RWPE1 (cell line): ENCODE measurements at regions not wholly inside any gene's neighbourhood (a gene's known extent, or its start where the extent isn't known, plus 50 kb on each side); places are given as distances from the start of the nearest gene placed in this dataset.

Source experiments
- CTCF ChIA-PET: fragments of 350-600 bp; sonication (Branson Sonifier 250); formaldehyde crosslinking; extraction: SDS; loops from one replicate; lab custom pipeline; 2021; lab: Yijun Ruan, JAX
- POLR2A ChIA-PET: fragments of 400-600 bp; formaldehyde crosslinking; extraction: SDS; loops from one replicate; lab custom pipeline; 2020; ENCODE audit warnings: antibody characterized with exemption; ENCODE audit not compliant: low non-redundant PET; lab: Yijun Ruan, JAX
- DNase-seq: peaks from one replicate; pipeline ENCODE4 v3.0.0; 2012; ENCODE audit warnings: low spot score
- H3K27ac ChIP-seq: fragments of 450-650 bp; 2 replicates; pipeline ENCODE4 v1.5.1; 2017
- CTCF ChIP-seq: fragments of 450-650 bp; conservative IDR thresholded peaks from 2 replicates; pipeline ENCODE4 v1.5.1; 2017; ENCODE audit warnings: low read depth, mild to moderate bottlenecking

GRCh38 chr12:107584563-107584962 is 101.0 kb upstream of the PWP1 start:
- ChIA-PET POLR2A (no interaction called here), CTCF (interaction anchor here (0.5 to 0.6 kb wide), 2 partner anchors 54 to 615 kb away, joined by 3 to 4 read pairs; no protein-coding TSS in a partner anchor)
- TF ChIP-seq CTCF = no peak
- no peak overlapping the region for H3K27ac ChIP-seq
- DNase-seq = no peak

GRCh38 chr12:107586256-107586970 is 99.2 kb upstream of the PWP1 start:
- TF ChIP-seq CTCF = no peak
- ChIA-PET POLR2A (no interaction called here), CTCF (no interaction called here)
- H3K27ac ChIP-seq = no peak overlapping the region
- no peak for DNase-seq

- ChIA-PET CTCF (no interaction called here), POLR2A (no interaction called here)
- no peak overlapping the region for H3K27ac ChIP-seq
- no peak for TF ChIP-seq CTCF
- DNase-seq = no peak
These were observed 95.2 kb upstream of the PWP1 start for GRCh38 chr12:107590413-107590812.

- TF ChIP-seq CTCF = no peak
- no peak for DNase-seq
- H3K27ac ChIP-seq = no peak overlapping the region
- ChIA-PET CTCF (no interaction called here), POLR2A (no interaction called here)
These were observed 94.7 kb upstream of the PWP1 start for GRCh38 chr12:107590814-107591375.

GRCh38 chr12:107593713-107594381 is 91.8 kb upstream of the PWP1 start:
- POLR2A ChIA-PET = no interaction called here
- DNase-seq = no peak
- no peak for TF ChIP-seq CTCF
- CTCF ChIA-PET = interaction anchor here (0.7 to 1.0 kb wide), 2 partner anchors 13 to 16 kb away, joined by 3 read pairs; no protein-coding TSS in a partner anchor
- H3K27ac ChIP-seq = no peak overlapping the region

GRCh38 chr12:107594995-107595394 is 90.6 kb upstream of the PWP1 start:
- TF ChIP-seq CTCF = no peak
- POLR2A ChIA-PET = no interaction called here
- CTCF ChIA-PET = no interaction called here
- no peak for DNase-seq
- no peak overlapping the region for H3K27ac ChIP-seq
